ENCODE measurements at regions not wholly inside any gene's neighbourhood (a gene's known extent, or its start where the extent isn't known, plus 50 kb on each side); places are given as distances from the start of the nearest gene placed in this dataset.

DNA sequence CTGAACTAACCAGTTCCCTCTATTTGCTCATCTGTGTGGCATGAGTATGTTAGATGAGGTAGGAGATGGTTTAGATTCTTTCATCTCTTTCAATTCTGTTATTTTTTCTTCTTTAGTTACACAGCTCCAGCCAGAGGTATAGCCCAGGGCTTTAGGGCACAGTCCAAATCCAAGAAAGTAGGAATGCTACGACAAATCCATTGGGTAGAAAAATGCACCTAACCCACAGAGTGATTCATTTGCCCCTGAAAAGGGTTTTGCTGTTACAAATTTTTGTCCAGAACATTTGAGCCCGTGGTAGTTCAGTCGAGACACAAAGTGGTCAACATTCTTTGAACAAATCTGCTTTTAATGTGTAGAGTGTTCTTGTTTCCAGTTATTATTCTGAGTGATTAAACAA is 250.7 kb downstream of the HS3ST3A1 start:
- H3K27me3 Mint-ChIP-seq (ENCODE audit: insufficient read depth, unreplicated experiment): no peaks in the 10 kb centered on the region
- H3K27me3 ChIP-seq (replicated peaks; ENCODE audit: control insufficient read depth, insufficient read depth, low read length): no peaks in the 10 kb centered on the region
- ChIA-PET POLR2A (no interaction called here), CTCF (no interaction called here)
- no peaks in the 10 kb centered on the region for H3K9me3 ChIP-seq
- DNase-seq: no peak
- H3K36me3 Mint-ChIP-seq (ENCODE audit: insufficient read depth, unreplicated experiment): no peaks in the 10 kb centered on the region
- H3K4me1 Mint-ChIP-seq (ENCODE audit: low read depth, unreplicated experiment): no peaks in the 10 kb centered on the region
- TF ChIP-seq, protein P1, sequence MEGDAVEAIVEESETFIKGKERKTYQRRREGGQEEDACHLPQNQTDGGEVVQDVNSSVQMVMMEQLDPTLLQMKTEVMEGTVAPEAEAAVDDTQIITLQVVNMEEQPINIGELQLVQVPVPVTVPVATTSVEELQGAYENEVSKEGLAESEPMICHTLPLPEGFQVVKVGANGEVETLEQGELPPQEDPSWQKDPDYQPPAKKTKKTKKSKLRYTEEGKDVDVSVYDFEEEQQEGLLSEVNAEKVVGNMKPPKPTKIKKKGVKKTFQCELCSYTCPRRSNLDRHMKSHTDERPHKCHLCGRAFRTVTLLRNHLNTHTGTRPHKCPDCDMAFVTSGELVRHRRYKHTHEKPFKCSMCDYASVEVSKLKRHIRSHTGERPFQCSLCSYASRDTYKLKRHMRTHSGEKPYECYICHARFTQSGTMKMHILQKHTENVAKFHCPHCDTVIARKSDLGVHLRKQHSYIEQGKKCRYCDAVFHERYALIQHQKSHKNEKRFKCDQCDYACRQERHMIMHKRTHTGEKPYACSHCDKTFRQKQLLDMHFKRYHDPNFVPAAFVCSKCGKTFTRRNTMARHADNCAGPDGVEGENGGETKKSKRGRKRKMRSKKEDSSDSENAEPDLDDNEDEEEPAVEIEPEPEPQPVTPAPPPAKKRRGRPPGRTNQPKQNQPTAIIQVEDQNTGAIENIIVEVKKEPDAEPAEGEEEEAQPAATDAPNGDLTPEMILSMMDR (IDR thresholded peaks at IDR 0.05; ENCODE audit: insufficient read depth in 1 of 2, low read depth in 1 of 2, low read length in 1 of 2, severe bottlenecking in 1 of 2, unreplicated experiment in 1 of 2): no peak
- H3K27ac Mint-ChIP-seq (ENCODE audit: unreplicated experiment): no peak overlapping the region
- no peaks in the 10 kb centered on the region for H3K36me3 ChIP-seq (ENCODE audit: control insufficient read depth, insufficient read depth, low read length)
- H3K4me3 ChIP-seq (ENCODE audit: low read depth, low read length): no peak overlapping the region
- peaks cover 14% of the 10 kb centered on the region for H3K9me3 Mint-ChIP-seq (ENCODE audit: unreplicated experiment)
- H3K4me3 Mint-ChIP-seq (ENCODE audit: unreplicated experiment): no peak overlapping the region
- BruUV-seq (replicated peaks): no TSS peak
- H3K4me1 ChIP-seq: no peaks in the 10 kb centered on the region
- intact Hi-C loops (cut with micrococcal nuclease; ENCODE audit: unreplicated experiment): no loop called here

DNA sequence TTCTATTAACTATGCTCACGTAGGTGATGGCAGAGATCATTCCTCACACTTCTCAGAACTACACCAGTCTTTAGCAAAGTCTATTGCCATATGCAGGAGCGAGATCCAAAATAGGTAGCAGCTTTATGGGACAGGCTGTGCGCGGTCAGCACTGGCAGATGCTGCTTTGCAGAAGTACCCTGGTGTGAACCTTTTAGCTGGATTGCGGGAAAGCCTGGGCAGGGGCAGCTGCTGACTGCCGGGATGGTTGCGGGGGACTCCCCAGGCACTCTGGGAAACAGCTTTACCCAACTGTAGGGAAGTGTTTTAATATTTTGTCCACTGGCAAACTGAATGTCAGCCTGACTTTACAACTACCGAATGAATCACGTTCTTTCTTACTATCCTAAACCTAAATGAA is 251.3 kb downstream of the HS3ST3A1 start:
- no peak for DNase-seq
- ChIA-PET CTCF (no interaction called here), POLR2A (no interaction called here)
- H3K4me3 Mint-ChIP-seq (ENCODE audit: unreplicated experiment): no peak overlapping the region
- Histone ChIP-seq H3K9me3 (no peaks in the 10 kb centered on the region), H3K27me3 (replicated peaks; ENCODE audit: control insufficient read depth, insufficient read depth, low read length) (no peaks in the 10 kb centered on the region), H3K36me3 (ENCODE audit: control insufficient read depth, insufficient read depth, low read length) (no peaks in the 10 kb centered on the region), H3K4me1 (no peaks in the 10 kb centered on the region), H3K4me3 (ENCODE audit: low read depth, low read length) (no peak overlapping the region)
- H3K4me1 Mint-ChIP-seq (ENCODE audit: low read depth, unreplicated experiment): no peaks in the 10 kb centered on the region
- no TSS peak for BruUV-seq (replicated peaks)
- H3K9me3 Mint-ChIP-seq (ENCODE audit: unreplicated experiment): peaks cover 20% of the 10 kb centered on the region
- no peaks in the 10 kb centered on the region for H3K27me3 Mint-ChIP-seq (ENCODE audit: insufficient read depth, unreplicated experiment)
- no peak overlapping the region for H3K27ac Mint-ChIP-seq (ENCODE audit: unreplicated experiment)
- intact Hi-C loops (cut with micrococcal nuclease; ENCODE audit: unreplicated experiment): no loop called here
- H3K36me3 Mint-ChIP-seq (ENCODE audit: insufficient read depth, unreplicated experiment): no peaks in the 10 kb centered on the region
- TF ChIP-seq, protein P1 (IDR thresholded peaks at IDR 0.05; ENCODE audit: insufficient read depth in 1 of 2, low read depth in 1 of 2, low read length in 1 of 2, severe bottlenecking in 1 of 2, unreplicated experiment in 1 of 2): no peak

GRCh38 chr17:13346996-13347762 is 254.6 kb downstream of the HS3ST3A1 start:
- ChIA-PET CTCF (no interaction called here), POLR2A (no interaction called here)
- BruUV-seq (replicated peaks): no TSS peak
- no peaks in the 10 kb centered on the region for H3K27me3 Mint-ChIP-seq (ENCODE audit: insufficient read depth, unreplicated experiment)
- H3K36me3 ChIP-seq (ENCODE audit: control insufficient read depth, insufficient read depth, low read length): no peaks in the 10 kb centered on the region
- H3K4me3 Mint-ChIP-seq (ENCODE audit: unreplicated experiment): no peak overlapping the region
- intact Hi-C loops (cut with micrococcal nuclease; ENCODE audit: unreplicated experiment): no loop called here
- TF ChIP-seq, protein P1 (IDR thresholded peaks at IDR 0.05; ENCODE audit: insufficient read depth in 1 of 2, low read depth in 1 of 2, low read length in 1 of 2, severe bottlenecking in 1 of 2, unreplicated experiment in 1 of 2): no peak
- no peak overlapping the region for H3K4me3 ChIP-seq (ENCODE audit: low read depth, low read length)
- no peaks in the 10 kb centered on the region for H3K27me3 ChIP-seq (replicated peaks; ENCODE audit: control insufficient read depth, insufficient read depth, low read length)
- no peaks in the 10 kb centered on the region for H3K9me3 ChIP-seq
- no peak for DNase-seq
- H3K4me1 Mint-ChIP-seq (ENCODE audit: low read depth, unreplicated experiment): no peaks in the 10 kb centered on the region
- peak overlapping the region; percentile 45 for H3K27ac Mint-ChIP-seq (ENCODE audit: unreplicated experiment)
- no peaks in the 10 kb centered on the region for H3K36me3 Mint-ChIP-seq (ENCODE audit: insufficient read depth, unreplicated experiment)
- no peaks in the 10 kb centered on the region for H3K4me1 ChIP-seq
- peaks cover 21% of the 10 kb centered on the region for H3K9me3 Mint-ChIP-seq (ENCODE audit: unreplicated experiment)
